ENCODE measurements at regions not wholly inside any gene's neighbourhood (a gene's known extent, or its start where the extent isn't known, plus 50 kb on each side); places are given as distances from the start of the nearest gene placed in this dataset.
"Not testable (repeated sequence)": the region's sequence is repeated elsewhere in the genome, so short reads cannot be mapped to it uniquely, and the experiment has no call there.

DNA sequence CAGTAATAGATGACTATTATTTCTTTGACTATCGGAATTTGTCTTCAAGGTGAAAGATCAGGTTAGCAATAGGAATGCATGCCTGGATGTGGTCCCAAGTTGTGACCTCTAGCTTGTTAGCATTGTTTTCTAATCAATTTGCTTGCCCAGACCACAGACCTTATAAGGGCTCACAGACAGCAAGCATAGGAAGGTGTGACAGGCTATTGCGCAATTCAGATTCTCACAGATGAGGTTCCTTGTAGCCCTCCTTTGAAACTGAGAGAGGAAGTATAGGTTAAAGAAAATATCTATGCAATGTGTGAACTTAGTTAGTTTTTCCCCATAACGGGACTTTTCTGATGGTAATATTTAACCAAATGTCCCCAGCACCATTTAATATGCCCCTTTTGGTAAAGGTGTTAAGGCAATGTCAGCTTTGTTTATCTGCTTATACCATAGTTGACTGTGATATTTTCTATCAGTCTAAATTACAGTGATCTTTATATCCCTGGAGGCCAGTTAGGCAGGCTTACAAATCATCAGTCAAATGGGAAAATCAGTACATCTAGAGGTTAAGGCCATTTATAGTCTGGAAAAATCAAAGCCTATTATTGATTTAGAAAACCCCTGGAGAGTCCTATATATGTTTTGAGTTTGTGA lies 168.1 kb upstream of the MBNL1 start:
- no peak for DNase-seq (ENCODE audit: low spot score)

- no peak for DNase-seq (ENCODE audit: low spot score)
Measured at GRCh38 chr3:152102410-152102809, 166.3 kb upstream of the MBNL1 start.

- DNase-seq (ENCODE audit: low spot score): no peak
Measured at GRCh38 chr3:152103257-152103656, 165.5 kb upstream of the MBNL1 start.

GRCh38 chr3:152104847-152105415 lies 163.8 kb upstream of the MBNL1 start:
- no peak for DNase-seq (ENCODE audit: low spot score)

GRCh38 chr3:152105446-152105845 lies 163.3 kb upstream of the MBNL1 start:
- DNase-seq (ENCODE audit: low spot score): no peak

GRCh38 chr3:152109038-152109437 lies 159.7 kb upstream of the MBNL1 start:
- no peak for DNase-seq (ENCODE audit: low spot score)

DNA sequence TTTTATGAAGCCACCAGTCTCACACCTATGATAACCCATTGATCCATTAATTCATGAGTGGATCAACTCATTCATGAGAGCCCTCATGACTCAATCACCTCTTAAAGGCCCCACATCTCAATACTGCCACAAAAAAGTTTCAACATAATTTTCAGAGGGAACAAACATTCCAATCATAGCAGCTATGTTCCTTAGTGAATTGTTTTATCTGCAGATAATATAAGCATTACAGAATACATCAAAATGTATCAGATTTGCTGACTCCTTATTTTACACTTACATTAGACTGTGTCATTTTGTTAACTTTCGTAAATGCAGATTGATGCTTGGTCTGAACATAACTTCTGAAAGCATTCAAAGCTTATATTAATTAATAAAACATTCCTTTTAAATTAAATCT lies 155.3 kb upstream of the MBNL1 start:
- no peak for DNase-seq (ENCODE audit: low spot score)

- no peak for DNase-seq (ENCODE audit: low spot score)
Measured at GRCh38 chr3:152113992-152114651, 154.6 kb upstream of the MBNL1 start.

GRCh38 chr3:152120601-152121269 lies 148.0 kb upstream of the MBNL1 start:
- no peak for DNase-seq (ENCODE audit: low spot score)

DNA sequence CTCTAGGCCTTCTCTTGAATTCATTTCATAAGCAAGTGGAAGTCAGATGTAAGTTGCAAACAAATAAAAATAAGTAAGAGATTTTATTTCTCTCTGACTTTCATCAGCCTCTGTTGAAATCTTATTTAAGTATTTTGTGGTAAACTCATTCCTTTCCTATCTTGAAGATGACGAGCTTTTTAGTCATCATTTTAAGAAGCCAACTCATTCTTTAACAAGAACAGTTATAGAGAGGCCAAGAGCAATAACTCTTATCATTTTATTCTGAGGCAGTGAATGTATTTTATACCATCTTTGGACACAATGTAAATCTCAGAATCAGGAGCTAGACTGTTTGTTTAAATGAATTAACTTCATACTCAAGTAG lies 147.5 kb upstream of the MBNL1 start:
- DNase-seq (ENCODE audit: low spot score): no peak

- no peak for DNase-seq (ENCODE audit: low spot score)
Measured at GRCh38 chr3:152122851-152123250, 145.9 kb upstream of the MBNL1 start.

DNA sequence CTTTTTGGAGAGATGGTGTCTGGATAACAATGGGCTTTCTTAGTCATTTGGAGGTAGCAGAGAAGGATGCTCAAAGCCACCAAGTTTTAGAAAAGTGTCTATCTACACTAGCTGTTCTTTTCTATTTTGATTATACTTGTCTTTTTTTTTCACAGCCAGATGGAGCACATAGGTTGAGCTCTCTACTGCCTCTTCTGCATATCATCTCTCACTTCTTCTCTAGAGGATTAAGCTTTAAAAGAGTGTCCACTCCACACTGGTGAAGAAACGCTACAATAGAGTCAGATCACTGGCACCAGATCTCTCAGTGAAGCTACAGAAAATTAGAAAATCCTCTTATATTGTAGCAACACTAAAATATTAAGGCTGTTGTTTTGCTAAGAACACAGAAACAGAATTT lies 145.3 kb upstream of the MBNL1 start:
- DNase-seq (ENCODE audit: low spot score): no peak

DNA sequence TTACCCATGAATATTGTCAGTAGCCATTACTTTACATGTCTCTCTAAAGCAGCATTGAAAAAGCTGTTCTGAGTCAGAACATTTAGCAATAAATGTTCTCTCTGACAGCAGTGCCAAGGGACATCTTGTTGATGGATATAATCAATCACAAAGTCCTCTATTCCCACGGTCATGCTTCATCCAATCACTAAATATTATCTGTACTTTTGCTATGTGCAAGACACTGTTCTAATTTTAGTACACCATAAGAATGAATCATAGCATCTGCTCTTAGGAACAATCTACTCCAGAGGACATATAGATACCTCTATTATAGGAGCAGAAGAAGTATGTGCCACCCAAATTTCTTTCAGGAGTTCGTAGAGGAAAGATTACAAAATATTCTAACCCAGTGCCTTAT lies 142.5 kb upstream of the MBNL1 start:
- no peak for DNase-seq (ENCODE audit: low spot score)

GRCh38 chr3:152127058-152127457 lies 141.7 kb upstream of the MBNL1 start:
- DNase-seq (ENCODE audit: low spot score): no peak

DNA sequence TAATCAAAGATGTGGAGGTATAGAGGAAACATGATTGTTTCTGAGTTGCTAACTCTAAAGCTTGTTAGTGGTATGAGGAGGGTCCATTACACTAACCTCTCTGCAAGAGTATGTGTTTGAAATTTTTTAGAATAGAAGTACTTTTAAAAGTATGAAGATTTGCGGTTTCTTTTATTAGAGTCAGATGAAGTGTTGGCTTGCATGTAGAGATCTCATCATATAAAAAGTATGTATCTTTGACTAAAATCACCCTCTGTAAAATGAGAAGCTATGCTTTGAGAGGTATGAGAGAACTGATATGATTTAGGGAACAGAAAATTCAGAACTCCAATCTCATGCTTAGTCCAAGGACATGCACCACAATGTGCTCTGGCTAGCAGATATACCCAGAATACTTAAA lies 140.4 kb upstream of the MBNL1 start:
- no peak for DNase-seq (ENCODE audit: low spot score)

GRCh38 chr3:152139651-152140050 lies 129.1 kb upstream of the MBNL1 start:
- no peak for DNase-seq (ENCODE audit: low spot score)

DNA sequence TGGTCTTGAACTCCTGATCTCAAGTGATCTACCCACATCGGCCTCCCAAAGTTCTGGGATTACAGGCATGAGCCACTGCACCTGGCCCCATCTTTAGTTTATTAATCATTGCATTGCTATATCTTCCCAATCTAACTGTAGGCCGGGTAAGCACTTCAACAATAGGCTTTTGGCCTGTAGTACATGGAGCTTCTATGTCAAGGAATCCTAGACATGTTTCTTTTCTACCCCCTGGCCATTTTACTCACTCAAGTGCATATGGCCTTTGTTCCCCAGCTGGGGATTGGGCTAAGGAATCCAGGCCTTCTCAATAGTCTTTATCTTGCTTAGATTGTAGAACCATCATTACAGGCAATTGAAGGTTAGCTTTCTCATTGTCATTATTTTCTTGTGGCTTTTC lies 122.3 kb upstream of the MBNL1 start:
- no peak for DNase-seq (ENCODE audit: low spot score)

- no peak for DNase-seq (ENCODE audit: low spot score)
Measured at GRCh38 chr3:152147748-152148147, 121.0 kb upstream of the MBNL1 start.

GRCh38 chr3:152148579-152148978 lies 120.2 kb upstream of the MBNL1 start:
- DNase-seq (ENCODE audit: low spot score): no peak

- DNase-seq (ENCODE audit: low spot score): no peak
Measured at GRCh38 chr3:152149832-152150231, 118.9 kb upstream of the MBNL1 start.

DNA sequence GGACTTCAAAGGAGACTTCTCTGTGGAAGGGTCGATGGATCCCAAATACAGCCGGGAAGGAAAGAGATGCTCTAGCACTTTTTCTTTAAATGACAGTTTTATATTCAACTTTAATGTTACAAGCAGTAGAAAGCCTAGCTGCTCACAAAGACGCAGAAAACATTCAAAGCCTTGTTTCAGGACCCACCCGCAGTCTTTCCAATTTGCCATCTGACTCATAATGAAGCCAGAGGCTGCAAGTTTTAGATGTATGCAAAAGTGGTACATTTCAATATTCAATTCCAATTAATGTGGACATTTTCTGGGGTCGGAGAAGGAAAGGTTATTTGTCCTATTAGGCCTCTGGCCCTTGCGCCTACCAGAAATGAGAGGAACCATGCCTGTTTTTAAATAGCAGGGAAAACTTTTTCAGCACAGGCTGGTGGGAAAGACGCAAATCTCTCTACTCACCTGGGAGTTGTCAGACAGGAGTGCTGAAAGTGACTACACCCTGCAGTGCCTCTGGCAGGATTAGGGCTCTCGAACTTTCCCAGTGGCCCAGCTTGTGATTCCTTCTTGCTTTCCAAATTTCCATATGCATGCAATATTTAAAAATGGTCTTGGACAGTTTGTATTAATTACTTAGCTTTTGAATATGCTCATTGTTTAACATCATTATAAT lies 117.4 kb upstream of the MBNL1 start:
- DNase-seq (ENCODE audit: low spot score): peak; percentile 5

GRCh38 chr3:152151877-152152765 lies 116.6 kb upstream of the MBNL1 start:
- DNase-seq (ENCODE audit: low spot score): not testable (repeated sequence)
